Keratinocyte (primary cell): ENCODE measurements at regions not wholly inside any gene's neighbourhood (a gene's known extent, or its start where the extent isn't known, plus 50 kb on each side); places are given as distances from the start of the nearest gene placed in this dataset.

Experiments
- DNase-seq: peaks from one replicate; pipeline ENCODE4 v3.0.0-alpha.2; 2011; ENCODE audit warnings: low read depth, missing footprints, low spot score
- FAIRE-seq: peaks from 2 replicates; lab custom pipeline; 2011; peaks lifted over from hg19 to GRCh38; lab: Jason Lieb, UNC
- H2AFZ ChIP-seq: 2 replicates; pipeline ENCODE4 v1.6.0; 2012; ENCODE audit warnings: low read length, control low read depth, inconsistent platforms; ENCODE audit not compliant: control insufficient read depth
- H3K27ac ChIP-seq: 2 replicates; pipeline ENCODE4 v1.5.1; 2011; ENCODE audit warnings: low read length; ENCODE audit not compliant: control insufficient read depth, insufficient read depth
- H3K27me3 ChIP-seq: 3 replicates; pipeline ENCODE4 v1.6.0; 2011; ENCODE audit warnings: low read length; ENCODE audit not compliant: control insufficient read depth, insufficient read depth; ENCODE audit errors: extremely low read depth
- H3K36me3 ChIP-seq, 2 experiments: 2 replicates in 1 of 2; 3 replicates in 1 of 2; pipeline ENCODE4 v1.5.1; 2011; ENCODE audit warnings: low read length in 2 of 2, mild to moderate bottlenecking in 1 of 2; ENCODE audit not compliant: control insufficient read depth in 2 of 2, insufficient read depth in 2 of 2; ENCODE audit errors: extremely low read depth in 1 of 2
- H3K4me1 ChIP-seq: 3 replicates; pipeline ENCODE4 v1.5.1; 2011; ENCODE audit warnings: low read length; ENCODE audit not compliant: control insufficient read depth, insufficient read depth; ENCODE audit errors: extremely low read depth
- H3K4me2 ChIP-seq: 3 replicates; pipeline ENCODE4 v1.6.0; 2011; ENCODE audit warnings: low read depth, low read length; ENCODE audit not compliant: control insufficient read depth, insufficient read depth; ENCODE audit errors: extremely low read depth
- H3K4me3 ChIP-seq, 3 experiments: fragments of 200-600 bp in 1 of 3; sonication (generic) in 1 of 3; 2 replicates in 2 of 3; 3 replicates in 1 of 3; pipeline ENCODE4 v1.5.1; 2011 to 2016; ENCODE audit warnings: low read length in 3 of 3, mild to moderate bottlenecking in 3 of 3, control low read depth in 2 of 3, inconsistent platforms in 1 of 3, low read depth in 1 of 3, mixed read lengths in 1 of 3, mixed run types in 1 of 3, moderate library complexity in 1 of 3; ENCODE audit not compliant: control insufficient read depth in 2 of 3, insufficient read depth in 2 of 3; ENCODE audit errors: extremely low read depth in 1 of 3
- H3K79me2 ChIP-seq: 2 replicates; pipeline ENCODE4 v1.6.0; 2012; ENCODE audit warnings: low read length; ENCODE audit not compliant: control insufficient read depth, insufficient read depth
- H3K9ac ChIP-seq: 3 replicates; pipeline ENCODE4 v1.6.0; 2011; ENCODE audit warnings: low read length; ENCODE audit not compliant: control insufficient read depth, insufficient read depth; ENCODE audit errors: extremely low read depth
- H3K9me1 ChIP-seq: 3 replicates; pipeline ENCODE4 v1.6.0; 2011; ENCODE audit warnings: low read length; ENCODE audit not compliant: control insufficient read depth, insufficient read depth; ENCODE audit errors: extremely low read depth
- H3K9me3 ChIP-seq: 2 replicates; pipeline ENCODE4 v1.5.1; 2012; ENCODE audit warnings: low read depth, low read length; ENCODE audit not compliant: control insufficient read depth
- H4K20me1 ChIP-seq: 3 replicates; pipeline ENCODE4 v1.6.0; 2011; ENCODE audit warnings: low read length; ENCODE audit not compliant: control insufficient read depth, insufficient read depth; ENCODE audit errors: extremely low read depth
- EZH2 ChIP-seq: IDR thresholded peaks from one replicate; pipeline ENCODE4 v1.6.1; 2012; ENCODE audit warnings: inconsistent platforms, mild to moderate bottlenecking, low read length, moderate library complexity
- dilution Hi-C: fragments of 300-500 bp; cut with MboI; formaldehyde crosslinking; loops from one replicate; pipeline ENCODE4 v1.7.0; 2020; ENCODE audit warnings: low sequenced_read_pairs; ENCODE audit not compliant: extremely low pct_ligation_motif_present
- TF ChIP-seq, protein P1 (sequence below), 3 experiments: IDR thresholded peaks in 1 of 3; conservative IDR thresholded peaks in 1 of 3; optimal IDR thresholded peaks in 1 of 3; 2 replicates in 2 of 3; 3 replicates in 1 of 3; pipeline versions ENCODE3 to v1.5.1; 2011; ENCODE audit warnings: low read length in 3 of 3, mild to moderate bottlenecking in 3 of 3, moderate library complexity in 2 of 3, control low read depth in 1 of 3, inconsistent platforms in 1 of 3; ENCODE audit not compliant: insufficient read depth in 2 of 3; ENCODE audit errors: extremely low read depth in 1 of 3

DNA sequence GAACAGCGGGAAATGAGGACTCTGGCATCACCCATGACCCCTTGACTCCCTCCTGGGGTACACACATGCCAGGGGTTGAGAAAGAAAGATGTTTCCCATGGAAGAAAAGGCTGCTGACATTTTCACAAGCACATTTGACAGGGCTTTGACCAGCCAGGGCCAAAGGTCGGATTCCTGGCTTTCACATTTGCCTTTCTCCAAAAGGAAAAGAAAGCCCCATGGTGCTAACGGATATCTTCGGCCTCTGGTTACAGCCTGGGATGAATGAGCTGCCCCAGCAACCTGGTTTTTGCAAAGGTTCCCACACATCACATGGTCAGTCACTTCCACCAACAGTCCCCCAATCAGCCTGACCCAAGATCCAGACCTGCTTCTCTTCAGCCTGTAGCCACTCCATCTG lies 478.2 kb upstream of the CDH11 start:
- Histone ChIP-seq H3K36me3 (no peaks in the 10 kb centered on the region), H3K27me3 (no peaks in the 10 kb centered on the region), H3K27ac (no peak overlapping the region), H3K79me2 (no peaks in the 10 kb centered on the region), H3K9me3 (no peaks in the 10 kb centered on the region), H3K9ac (no peak overlapping the region), H3K9me1 (no peaks in the 10 kb centered on the region), H3K4me2 (no peak overlapping the region), H3K4me3 (no peak overlapping the region), H4K20me1 (no peaks in the 10 kb centered on the region), H3K4me1 (no peaks in the 10 kb centered on the region), H2AFZ (no peak overlapping the region)
- dilution Hi-C loops: no loop called here
- DNase-seq (no peak), FAIRE-seq (no peak)
- no peak for TF ChIP-seq EZH2
- TF ChIP-seq, protein P1, sequence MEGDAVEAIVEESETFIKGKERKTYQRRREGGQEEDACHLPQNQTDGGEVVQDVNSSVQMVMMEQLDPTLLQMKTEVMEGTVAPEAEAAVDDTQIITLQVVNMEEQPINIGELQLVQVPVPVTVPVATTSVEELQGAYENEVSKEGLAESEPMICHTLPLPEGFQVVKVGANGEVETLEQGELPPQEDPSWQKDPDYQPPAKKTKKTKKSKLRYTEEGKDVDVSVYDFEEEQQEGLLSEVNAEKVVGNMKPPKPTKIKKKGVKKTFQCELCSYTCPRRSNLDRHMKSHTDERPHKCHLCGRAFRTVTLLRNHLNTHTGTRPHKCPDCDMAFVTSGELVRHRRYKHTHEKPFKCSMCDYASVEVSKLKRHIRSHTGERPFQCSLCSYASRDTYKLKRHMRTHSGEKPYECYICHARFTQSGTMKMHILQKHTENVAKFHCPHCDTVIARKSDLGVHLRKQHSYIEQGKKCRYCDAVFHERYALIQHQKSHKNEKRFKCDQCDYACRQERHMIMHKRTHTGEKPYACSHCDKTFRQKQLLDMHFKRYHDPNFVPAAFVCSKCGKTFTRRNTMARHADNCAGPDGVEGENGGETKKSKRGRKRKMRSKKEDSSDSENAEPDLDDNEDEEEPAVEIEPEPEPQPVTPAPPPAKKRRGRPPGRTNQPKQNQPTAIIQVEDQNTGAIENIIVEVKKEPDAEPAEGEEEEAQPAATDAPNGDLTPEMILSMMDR (optimal IDR thresholded peaks at IDR 0.05 in 1 of 3, IDR thresholded peaks at IDR 0.05 in 1 of 3, conservative IDR thresholded peaks at IDR 0.05 in 1 of 3; ENCODE audit: extremely low read depth in 1 of 3, insufficient read depth in 2 of 3, low read length in 3 of 3): no peak

DNA sequence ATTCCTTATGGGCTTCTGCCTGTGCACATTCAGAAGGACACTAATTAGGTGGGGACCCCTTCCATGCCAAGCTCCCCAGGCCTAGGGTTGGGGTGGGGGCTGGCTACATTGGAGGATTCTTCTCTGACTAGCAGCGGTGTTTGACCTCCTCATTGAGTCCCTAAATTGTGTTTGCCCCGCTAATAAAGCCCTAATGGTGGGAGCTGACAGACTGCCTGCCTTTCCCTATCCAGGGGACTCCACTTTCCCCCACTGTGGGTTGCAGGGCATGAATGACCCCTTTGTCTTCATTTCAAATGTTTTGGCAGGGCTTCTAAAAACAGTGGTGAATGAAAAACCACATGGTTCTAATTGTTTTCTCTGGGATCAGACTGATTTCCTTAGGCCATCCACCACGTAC lies 476.8 kb upstream of the CDH11 start:
- no peaks in the 10 kb centered on the region for H3K27me3 ChIP-seq
- no peak overlapping the region for H3K4me3 ChIP-seq
- DNase-seq (no peak), FAIRE-seq (no peak)
- TF ChIP-seq, protein P1 (optimal IDR thresholded peaks at IDR 0.05 in 1 of 3, IDR thresholded peaks at IDR 0.05 in 1 of 3, conservative IDR thresholded peaks at IDR 0.05 in 1 of 3; ENCODE audit: extremely low read depth in 1 of 3, insufficient read depth in 2 of 3, low read length in 3 of 3): no peak
- TF ChIP-seq EZH2: no peak
- no peak overlapping the region for H2AFZ ChIP-seq
- no peaks in the 10 kb centered on the region for H3K79me2 ChIP-seq
- no peaks in the 10 kb centered on the region for H3K9me3 ChIP-seq
- H3K4me2 ChIP-seq: no peak overlapping the region
- no peaks in the 10 kb centered on the region for H3K9me1 ChIP-seq
- H3K27ac ChIP-seq: no peak overlapping the region
- H4K20me1 ChIP-seq: no peaks in the 10 kb centered on the region
- no peak overlapping the region for H3K9ac ChIP-seq
- dilution Hi-C loops: no loop called here
- H3K36me3 ChIP-seq: no peaks in the 10 kb centered on the region
- no peaks in the 10 kb centered on the region for H3K4me1 ChIP-seq
